ENCODE measurements at regions not wholly inside any gene's neighbourhood (a gene's known extent, or its start where the extent isn't known, plus 50 kb on each side); places are given as distances from the start of the nearest gene placed in this dataset.
"Not testable (repeated sequence)": the region's sequence is repeated elsewhere in the genome, so short reads cannot be mapped to it uniquely, and the experiment has no call there.

DNA sequence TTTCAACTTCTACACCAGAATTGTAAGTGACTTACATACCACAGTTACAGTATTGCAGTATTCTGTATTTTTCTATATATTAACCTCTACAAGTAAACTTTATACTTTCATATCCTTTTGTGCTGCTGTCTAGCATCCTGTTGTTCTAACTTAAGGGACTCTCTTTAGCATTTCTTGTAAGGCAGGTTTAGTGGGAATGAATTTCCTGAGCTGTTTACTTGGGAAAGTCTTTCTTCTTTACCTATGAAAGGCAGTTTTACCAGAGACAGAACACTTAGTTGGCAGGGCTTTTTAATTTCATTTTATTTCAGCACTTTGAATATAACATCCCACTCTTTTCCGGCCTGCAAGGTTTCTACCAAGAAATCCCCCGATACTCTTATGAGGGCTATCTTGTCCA lies 75.8 kb upstream of the WAC start (continued):
- no peak for TF ChIP-seq EGR1 (IDR thresholded peaks at IDR 0.05; ENCODE audit: low read depth)
- no peak for TF ChIP-seq SRF (IDR thresholded peaks at IDR 0.05; ENCODE audit: low read depth)
- no peak for TF ChIP-seq YY1 (IDR thresholded peaks at IDR 0.05; ENCODE audit: extremely low read depth, insufficient replicate concordance, low read depth, low read length)
- TF ChIP-seq, protein P1, sequence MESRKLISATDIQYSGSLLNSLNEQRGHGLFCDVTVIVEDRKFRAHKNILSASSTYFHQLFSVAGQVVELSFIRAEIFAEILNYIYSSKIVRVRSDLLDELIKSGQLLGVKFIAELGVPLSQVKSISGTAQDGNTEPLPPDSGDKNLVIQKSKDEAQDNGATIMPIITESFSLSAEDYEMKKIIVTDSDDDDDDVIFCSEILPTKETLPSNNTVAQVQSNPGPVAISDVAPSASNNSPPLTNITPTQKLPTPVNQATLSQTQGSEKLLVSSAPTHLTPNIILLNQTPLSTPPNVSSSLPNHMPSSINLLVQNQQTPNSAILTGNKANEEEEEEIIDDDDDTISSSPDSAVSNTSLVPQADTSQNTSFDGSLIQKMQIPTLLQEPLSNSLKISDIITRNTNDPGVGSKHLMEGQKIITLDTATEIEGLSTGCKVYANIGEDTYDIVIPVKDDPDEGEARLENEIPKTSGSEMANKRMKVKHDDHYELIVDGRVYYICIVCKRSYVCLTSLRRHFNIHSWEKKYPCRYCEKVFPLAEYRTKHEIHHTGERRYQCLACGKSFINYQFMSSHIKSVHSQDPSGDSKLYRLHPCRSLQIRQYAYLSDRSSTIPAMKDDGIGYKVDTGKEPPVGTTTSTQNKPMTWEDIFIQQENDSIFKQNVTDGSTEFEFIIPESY (IDR thresholded peaks at IDR 0.05; ENCODE audit: extremely low read depth, insufficient replicate concordance, low read length), result no peak
- no peak for TF ChIP-seq EZH2 (IDR thresholded peaks at IDR 0.05)
- no peak for TF ChIP-seq ELF1 (IDR thresholded peaks at IDR 0.05; ENCODE audit: borderline replicate concordance, low read depth)
- no peak for TF ChIP-seq POLR2AphosphoS5 (IDR thresholded peaks at IDR 0.05; ENCODE audit: low read depth, low read length)
- no peak for TF ChIP-seq TCF7L2 (IDR thresholded peaks at IDR 0.05; ENCODE audit: borderline replicate concordance, extremely low read depth, insufficient read depth, insufficient read length)
- TF ChIP-seq RAD21 (IDR thresholded peaks at IDR 0.05; ENCODE audit: low read depth), result no peak

DNA sequence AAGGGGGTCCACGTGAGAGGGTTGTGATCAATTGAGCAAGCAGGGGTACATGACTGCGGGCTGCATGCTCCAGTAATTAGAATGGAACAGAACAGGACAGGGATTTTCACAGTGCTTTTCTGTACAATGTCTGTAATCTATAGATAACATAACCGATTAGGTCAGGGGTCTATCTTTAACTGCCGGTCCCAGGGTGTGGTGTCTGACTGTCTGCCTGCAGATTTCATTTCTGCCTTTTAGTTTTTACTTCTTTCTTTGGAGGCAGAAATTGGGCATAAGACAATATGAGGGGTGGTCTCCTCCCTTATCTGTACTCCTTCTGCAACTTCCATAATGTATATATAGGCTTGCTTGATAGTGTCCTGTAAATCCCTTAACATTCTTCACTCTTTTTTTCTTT lies 75.0 kb upstream of the WAC start:
- H3K27me3 ChIP-seq (ENCODE audit: insufficient read depth, low read length); H4K20me1 ChIP-seq (ENCODE audit: insufficient read depth); H3K36me3 ChIP-seq (ENCODE audit: control insufficient read depth in 1 of 2, insufficient read depth in 2 of 2, low read length in 2 of 2); H3K79me2 ChIP-seq (ENCODE audit: insufficient read depth, low read length); H3K4me2 ChIP-seq (ENCODE audit: low read length); H3K9me3 ChIP-seq (ENCODE audit: control insufficient read depth in 1 of 2, insufficient read depth in 1 of 2, low read depth in 1 of 2, low read length in 2 of 2); BruUV-seq (replicated peaks); H3K27ac ChIP-seq (ENCODE audit: low read depth, low read length); CTCF ChIA-PET; H3K4me3 ChIP-seq (replicated peaks in 1 of 2; ENCODE audit: low read depth in 1 of 2, low read length in 2 of 2); POLR2A ChIA-PET; ATAC-seq; RAD21 ChIA-PET (ENCODE audit: low non-redundant PET in 1 of 2, low total read pairs in 2 of 2, uncharacterized antibody in 2 of 2, unreplicated experiment in 2 of 2); DNase-seq (ENCODE audit: low read depth, low spot score); intact Hi-C loops (cut with micrococcal nuclease); H3K9me2 ChIP-seq (ENCODE audit: insufficient read depth); H3K9ac ChIP-seq (ENCODE audit: low read length); H3K4me1 ChIP-seq (ENCODE audit: control insufficient read depth in 1 of 2, insufficient read depth in 2 of 2, low read length in 2 of 2); H2AFZ ChIP-seq (ENCODE audit: low read depth, low read length, poor library complexity, severe bottlenecking): not testable (repeated sequence)
